ENCODE measurements at regions not wholly inside any gene's neighbourhood (a gene's known extent, or its start where the extent isn't known, plus 50 kb on each side); places are given as distances from the start of the nearest gene placed in this dataset.
"Not testable (repeated sequence)": the region's sequence is repeated elsewhere in the genome, so short reads cannot be mapped to it uniquely, and the experiment has no call there.

DNA sequence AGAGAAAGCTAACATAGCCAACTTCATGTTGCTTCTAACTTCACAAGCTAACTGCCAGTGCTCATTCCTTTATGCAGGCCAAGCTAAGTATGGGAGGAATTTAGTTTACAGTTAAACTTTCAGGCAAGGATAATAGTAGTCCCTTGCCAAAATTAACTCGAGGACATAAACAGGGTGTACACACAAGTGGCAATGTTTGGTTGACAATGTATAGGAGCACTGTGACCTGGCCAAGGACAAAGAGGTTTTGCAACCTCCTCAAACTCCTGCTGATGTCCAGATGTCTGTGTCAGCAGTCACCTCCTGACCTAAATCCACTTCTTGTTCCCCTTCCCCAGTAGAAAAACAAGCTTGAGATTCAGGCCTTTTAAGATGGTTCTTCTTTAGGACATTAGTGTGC is 494.6 kb upstream of the KLF6 start:
- in situ Hi-C loops (cut with MboI; ENCODE audit: low sequenced_read_pairs): no loop called here

DNA sequence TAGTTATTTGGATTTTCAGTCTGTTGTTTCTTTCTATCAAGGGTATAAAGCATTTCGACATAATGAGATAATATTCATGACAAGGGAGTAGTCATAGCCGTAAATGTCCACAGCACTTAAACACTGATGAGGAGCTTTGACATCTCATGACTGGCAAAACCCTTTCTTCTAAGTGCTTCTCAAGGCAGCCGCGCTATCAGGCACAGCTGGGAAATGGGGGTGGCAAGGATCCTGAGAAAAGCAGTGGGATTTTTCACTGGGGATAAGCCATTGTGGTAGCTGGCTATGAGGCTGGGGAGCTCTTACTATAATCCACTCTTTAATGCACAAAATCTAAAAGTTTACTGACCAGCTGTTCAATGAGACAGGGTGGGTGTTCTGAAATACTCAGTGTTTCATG is 493.2 kb upstream of the KLF6 start:
- in situ Hi-C loops (cut with MboI; ENCODE audit: low sequenced_read_pairs): no loop called here

DNA sequence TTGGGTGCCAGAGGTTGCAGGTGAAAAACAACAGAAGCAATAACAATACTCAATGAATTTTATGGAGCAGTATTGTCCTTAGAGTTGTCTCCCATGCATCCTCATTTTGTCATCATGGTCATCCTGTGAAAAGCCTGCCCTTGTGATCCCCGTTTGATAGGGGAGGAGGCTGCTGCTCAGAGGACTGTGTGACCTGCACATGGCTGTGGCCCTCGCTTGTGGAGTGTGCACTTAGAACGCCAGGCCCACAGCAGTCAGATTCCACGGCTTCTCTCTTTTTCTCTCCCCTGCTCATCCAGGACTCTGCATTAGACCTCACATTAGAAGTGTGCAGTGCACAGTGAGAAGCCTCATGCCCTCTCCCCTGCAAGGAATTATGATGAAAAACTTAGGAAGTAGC is 491.1 kb upstream of the KLF6 start:
- in situ Hi-C loops (cut with MboI; ENCODE audit: low sequenced_read_pairs): no loop called here

DNA sequence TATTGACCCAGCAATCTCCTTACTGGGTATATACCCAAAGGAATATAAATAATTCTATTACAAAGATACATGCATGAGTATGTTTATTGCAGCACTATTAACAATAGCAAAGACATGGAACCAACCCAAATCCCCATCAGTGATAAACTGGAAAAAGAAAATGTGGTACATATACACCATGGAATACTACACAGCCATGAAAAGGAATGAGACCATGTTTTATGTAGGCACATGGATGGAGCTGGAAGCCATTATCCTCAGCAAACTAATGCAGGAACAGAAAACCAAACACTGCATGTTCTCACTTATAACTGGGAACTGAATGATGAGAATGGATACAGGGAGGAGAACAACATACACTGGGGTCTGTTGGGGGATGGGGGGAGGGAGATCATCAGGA is 489.7 kb upstream of the KLF6 start:
- in situ Hi-C loops (cut with MboI; ENCODE audit: low sequenced_read_pairs): not testable (repeated sequence)

DNA sequence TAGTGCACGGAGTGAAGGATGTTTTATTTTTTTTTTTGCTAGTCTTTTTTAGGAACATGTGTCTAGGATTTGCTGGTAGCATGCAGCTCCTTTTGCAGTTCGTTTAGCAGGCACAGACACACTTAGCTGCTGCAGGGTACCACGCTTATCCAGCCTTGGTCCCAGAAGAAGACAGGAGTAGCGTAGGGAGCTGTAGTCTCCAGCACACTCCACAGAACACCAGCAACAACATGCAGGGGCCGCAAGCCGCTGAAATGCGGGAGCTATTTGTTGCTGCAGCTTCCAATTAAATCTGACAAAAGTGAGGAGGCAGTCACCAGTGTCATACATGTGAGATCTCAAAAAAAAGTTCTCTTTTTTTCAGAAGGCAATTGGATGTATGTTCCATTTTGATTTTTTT is 486.2 kb upstream of the KLF6 start:
- in situ Hi-C loops (cut with MboI; ENCODE audit: low sequenced_read_pairs): no loop called here

DNA sequence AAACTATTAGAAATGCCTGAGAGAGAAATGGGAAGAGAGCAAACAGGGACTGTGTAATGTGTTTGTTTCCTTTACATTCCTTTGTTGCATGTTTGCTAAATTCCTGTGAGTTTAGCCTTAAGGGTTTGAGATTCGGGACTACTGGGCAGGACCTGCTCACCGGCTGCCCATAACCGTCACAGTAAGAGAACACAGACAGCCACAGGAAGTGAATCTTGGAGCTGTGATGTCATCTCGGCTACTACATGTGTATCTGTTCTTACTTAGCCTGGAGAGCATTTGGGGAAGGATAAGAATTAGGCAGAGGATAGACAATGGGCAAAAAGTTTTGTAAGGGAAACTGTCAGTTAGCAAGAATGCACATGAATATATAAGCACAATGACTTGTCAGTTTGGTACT is 485.1 kb upstream of the KLF6 start:
- in situ Hi-C loops (cut with MboI; ENCODE audit: low sequenced_read_pairs): no loop called here

DNA sequence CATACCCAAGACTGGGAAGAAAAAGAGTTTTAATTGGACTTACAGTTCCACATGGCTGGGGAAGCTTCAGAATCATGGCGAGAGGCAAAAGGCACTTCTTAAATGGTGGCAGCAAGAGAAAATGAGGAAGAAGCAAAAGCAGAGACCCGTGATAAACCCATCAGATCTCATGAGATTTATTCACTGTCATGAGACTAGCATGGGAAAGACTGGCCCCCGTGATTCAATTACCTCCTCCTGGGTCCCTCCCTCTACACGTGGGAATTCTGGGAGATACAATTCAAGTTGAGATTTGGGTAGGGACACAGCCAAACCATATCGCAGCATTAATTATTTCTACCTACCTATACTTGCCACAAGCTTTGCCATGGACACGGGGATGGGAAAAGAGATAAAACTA is 483.5 kb upstream of the KLF6 start:
- in situ Hi-C loops (cut with MboI; ENCODE audit: low sequenced_read_pairs): not testable (repeated sequence)

DNA sequence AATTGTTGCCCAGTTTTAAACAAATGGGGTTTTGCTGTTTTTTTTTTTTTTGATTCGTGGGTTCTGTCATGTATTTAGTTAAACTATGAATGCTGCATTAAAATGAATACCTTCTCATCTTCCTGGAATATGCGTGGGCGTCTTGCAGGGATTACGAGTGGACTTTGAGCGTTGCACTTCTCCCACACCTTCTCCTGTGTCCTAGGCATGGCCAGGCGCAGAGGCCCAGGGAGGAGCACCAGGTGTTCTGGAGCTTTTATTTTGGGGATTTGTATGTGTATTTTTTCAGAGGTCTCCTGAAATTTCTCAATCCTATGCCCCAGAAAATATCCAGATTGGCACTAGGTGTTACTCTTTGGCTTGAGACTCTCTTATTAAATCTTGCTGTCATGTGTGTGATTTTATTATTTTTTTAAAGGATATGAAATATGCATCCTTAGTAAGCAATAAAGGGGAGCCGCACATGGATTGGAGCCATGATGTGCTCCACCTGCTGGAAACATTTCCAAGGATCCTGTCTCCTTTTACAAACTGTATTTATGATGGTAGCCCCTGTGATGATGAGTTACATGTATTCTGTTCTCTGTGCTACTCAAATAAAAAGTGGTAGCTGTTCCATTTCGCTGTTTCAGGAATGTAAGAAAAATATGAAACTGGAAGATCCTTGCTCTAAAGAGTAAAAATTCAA is 482.2 kb upstream of the KLF6 start:
- in situ Hi-C loops (cut with MboI; ENCODE audit: low sequenced_read_pairs): no loop called here

DNA sequence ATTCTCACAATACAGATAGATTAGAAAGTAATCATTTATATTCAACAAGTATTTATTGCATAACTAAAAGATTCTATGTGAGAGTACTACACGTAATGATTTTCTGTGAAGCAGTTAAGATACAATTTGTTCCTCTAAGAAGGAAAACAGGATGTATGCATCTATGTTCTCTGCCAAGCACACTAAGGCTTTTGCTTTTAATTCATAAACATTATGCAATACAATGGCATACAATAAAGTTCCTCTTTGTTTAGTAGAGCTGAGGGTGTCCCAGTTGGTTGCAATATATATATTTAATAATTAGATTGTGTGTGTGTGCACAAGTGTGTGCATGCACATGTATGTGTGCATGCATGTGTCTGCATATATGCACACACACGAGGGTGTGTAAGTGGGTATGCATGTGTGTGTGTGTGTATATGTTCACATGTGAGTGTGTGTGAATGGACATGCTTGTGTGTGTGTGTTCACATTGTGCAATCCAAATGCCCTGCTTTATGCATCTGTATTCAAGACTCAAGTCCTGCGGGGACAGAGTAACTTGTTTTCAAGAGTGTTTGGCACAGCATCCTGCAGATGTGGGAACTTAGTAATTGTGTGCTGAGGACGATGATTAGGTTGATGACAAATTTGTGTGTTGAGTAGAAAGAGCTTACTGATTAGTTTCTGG is 481.5 kb upstream of the KLF6 start:
- in situ Hi-C loops (cut with MboI; ENCODE audit: low sequenced_read_pairs): no loop called here

DNA sequence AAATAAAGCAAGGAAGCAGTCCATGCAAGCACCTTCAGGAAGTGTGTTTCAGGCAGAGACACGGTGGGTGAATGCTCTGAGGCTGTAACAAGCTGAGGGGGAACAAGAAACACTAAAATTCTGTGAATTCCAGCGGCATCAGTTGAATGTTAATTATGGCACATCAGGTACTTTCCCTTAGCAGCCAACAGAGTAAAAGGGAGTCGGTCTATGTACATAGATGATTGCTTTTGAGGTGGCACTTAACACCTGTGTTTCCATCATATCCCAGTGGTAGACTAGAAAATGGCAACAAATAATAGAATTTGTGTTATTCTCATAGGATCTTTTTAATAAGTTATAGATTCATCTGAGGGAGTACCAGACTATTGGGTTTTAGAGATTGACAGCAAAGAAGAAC is 481.0 kb upstream of the KLF6 start:
- in situ Hi-C loops (cut with MboI; ENCODE audit: low sequenced_read_pairs): no loop called here

DNA sequence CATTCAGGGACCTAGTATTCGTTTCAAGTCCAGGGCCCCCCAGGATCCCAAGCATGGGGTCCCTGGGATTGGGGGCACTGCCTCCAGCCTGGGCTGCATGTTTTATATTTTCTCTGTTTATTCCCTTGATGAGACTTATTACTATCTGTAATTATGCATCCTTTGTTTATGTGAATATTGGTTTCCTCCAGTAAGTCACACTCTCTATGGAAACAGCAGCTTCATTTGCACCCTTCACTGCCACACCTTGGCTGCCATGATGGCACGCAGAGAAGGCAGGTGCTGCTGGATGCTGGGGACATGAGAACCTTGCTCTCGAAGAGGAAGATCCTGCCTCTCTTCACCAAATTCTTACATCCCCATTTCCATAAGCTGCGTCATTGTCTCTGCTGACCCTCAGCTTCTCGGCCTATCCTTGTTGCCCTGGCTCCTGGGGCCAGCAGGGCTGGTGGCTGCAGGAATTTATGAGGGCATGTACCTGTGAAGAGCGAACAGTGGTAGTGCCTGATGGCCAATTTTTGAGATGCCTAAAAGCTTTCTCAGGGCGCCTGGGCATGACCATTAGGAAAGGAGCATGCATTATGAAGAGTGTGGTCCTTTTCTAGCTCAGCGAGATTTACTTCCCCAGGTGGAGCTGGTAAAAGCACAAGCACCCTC is 479.3 kb upstream of the KLF6 start:
- in situ Hi-C loops (cut with MboI; ENCODE audit: low sequenced_read_pairs): no loop called here

DNA sequence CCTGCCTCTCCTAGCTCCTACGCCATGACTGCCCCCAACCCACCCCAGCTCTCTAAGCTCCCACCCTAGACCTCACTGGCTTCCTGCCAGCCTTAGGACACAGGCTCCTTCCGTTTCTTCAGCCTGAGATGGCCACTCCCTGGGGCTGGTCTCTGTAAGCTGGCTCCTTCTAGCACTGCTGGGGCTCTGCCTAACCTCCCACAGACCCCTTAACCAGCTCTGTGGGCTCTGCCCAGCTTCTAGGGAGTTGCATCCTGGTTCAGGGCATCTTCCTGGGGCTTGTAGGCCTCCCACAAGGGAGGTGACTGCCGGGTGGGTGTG is 478.6 kb upstream of the KLF6 start:
- in situ Hi-C loops (cut with MboI; ENCODE audit: low sequenced_read_pairs): no loop called here

DNA sequence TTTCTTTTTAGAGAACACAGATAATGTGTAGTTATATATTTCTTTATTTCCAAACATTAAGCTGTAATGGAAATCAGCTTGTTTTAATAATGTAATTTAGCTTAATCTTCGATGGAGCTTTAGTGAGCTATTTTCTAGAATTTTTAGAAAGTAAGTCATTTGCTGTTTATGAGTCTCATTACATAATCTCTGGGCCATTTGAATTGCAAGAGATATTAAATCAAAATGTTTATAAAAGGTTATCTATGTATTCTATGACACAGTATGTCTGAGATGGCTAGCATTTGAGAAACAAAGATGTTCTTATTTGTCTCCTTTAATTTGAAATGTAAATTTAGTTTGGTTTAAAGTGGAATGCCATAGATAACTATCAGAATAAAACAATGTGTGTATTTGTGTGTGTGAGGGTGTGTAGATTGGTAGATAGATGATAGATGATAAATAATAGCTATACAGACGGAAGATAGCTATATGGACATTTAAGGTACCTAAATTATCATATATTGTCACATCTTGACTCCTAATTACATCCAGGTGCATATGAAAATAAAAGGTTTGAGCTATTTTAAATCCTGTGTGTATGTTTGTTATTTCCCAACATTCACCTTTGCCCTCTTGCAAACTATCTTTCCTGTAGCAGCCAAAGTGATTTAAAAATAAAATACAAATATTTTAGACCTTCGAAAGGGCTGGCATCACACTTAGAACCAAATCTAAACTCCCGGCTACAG is 478.0 kb upstream of the KLF6 start:
- in situ Hi-C loops (cut with MboI; ENCODE audit: low sequenced_read_pairs): no loop called here

DNA sequence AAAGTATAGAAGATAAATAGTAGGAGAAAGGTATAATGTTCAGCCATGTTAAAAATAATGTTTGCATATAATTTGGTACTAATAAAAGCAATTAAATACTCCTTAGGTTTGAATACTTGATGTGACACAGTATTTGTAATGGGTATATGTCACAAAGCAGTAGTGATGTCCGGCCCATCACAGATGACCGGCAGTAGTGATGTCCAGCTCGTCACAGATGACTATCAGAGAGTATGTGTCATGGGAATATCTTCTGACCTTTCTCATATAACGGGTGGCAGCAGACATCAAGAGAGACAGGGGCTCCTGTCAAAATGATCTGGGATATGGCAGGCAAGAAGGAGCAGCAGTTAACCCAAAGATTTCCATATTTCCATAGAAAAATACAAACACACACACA is 477.4 kb upstream of the KLF6 start:
- in situ Hi-C loops (cut with MboI; ENCODE audit: low sequenced_read_pairs): no loop called here

DNA sequence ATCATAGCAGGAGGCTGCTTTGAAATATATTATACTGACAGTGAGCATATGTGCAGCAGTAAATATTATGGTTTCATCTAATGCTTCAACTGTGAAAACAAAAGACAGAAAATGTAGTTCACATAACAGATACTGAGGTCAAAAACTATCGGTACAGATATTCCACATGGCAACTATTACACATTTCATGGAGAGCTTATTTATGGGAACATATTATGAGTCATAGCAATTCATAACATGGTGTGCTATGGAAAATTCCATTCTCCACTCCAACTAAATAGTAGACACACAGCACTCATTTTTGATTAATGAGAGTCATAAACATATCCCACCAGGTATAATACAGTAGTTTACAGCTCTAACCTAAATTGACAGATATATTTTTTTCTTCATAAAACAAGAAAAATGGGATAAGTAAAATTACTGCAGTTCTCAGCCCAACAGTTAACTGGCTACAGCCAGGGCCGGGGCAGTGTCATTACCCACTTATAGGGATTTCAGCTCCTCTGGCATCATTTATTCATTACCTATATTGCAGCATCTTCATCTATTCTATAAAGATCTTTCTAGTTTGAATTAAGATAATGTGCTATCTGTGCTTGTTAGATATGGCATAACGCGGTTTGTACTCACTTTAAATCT is 475.6 kb upstream of the KLF6 start:
- in situ Hi-C loops (cut with MboI; ENCODE audit: low sequenced_read_pairs): no loop called here

DNA sequence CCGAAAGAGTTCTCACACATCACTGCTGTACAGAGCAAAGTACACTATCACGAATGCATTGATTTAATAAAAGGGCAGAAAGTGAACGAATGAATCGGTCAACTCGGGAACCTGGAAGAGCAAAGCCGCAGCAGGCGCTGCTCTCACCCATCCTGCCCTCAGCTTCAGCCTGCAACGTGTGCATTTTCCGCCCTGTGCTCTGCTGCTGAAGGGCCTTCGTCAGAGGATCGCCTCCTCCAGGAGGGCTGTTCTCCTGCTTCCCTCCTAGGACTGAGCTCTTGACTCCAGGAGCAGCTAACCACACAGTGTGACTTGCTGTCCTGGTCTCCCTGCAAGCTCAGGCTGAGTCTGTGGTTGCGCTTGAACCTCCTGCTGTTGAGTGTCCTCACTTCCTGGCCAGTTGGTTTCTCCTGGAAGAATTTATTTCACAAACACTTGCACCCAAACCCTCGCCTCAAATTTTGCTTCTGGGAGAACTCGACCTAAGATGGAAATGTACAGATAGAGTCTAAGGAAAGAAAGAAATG is 473.0 kb upstream of the KLF6 start:
- in situ Hi-C loops (cut with MboI; ENCODE audit: low sequenced_read_pairs): no loop called here

DNA sequence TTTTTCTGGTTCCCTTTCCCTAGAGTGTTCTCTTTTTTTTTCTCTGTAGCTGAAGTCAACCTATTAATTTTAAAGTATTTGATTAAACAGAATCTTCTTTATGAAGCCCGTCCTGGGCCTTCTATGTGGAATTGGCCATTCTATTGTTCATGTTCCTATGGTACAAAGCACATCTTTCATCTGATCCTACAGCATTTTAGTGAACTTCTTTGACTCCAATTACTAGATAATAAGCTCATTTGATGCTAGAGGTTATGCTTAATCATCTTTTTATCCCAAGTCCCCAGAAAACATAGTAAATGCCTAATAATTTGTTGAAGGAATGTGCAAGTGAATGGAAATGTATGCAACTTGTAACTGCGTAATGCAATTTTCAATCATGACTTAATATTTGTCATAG is 472.0 kb upstream of the KLF6 start:
- in situ Hi-C loops (cut with MboI; ENCODE audit: low sequenced_read_pairs): no loop called here

DNA sequence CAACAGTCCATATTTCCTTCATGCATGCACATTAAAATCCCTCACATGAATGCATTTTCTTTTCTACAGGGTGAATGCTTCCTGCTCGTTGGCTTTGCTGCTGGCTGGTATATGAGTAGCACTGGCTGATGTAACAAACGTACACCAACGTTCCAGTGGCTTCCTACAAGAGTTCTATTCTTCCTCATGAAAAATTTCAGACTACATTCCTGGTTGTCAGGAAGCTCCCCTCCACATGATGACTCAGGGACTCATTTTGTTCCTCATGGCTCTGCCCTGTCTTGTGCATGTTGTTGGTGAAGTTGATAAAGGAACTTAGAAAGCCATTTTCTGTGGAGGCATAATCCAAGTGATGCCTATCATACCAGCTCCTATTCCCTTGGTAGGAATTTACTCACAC is 470.7 kb upstream of the KLF6 start:
- in situ Hi-C loops (cut with MboI; ENCODE audit: low sequenced_read_pairs): no loop called here

DNA sequence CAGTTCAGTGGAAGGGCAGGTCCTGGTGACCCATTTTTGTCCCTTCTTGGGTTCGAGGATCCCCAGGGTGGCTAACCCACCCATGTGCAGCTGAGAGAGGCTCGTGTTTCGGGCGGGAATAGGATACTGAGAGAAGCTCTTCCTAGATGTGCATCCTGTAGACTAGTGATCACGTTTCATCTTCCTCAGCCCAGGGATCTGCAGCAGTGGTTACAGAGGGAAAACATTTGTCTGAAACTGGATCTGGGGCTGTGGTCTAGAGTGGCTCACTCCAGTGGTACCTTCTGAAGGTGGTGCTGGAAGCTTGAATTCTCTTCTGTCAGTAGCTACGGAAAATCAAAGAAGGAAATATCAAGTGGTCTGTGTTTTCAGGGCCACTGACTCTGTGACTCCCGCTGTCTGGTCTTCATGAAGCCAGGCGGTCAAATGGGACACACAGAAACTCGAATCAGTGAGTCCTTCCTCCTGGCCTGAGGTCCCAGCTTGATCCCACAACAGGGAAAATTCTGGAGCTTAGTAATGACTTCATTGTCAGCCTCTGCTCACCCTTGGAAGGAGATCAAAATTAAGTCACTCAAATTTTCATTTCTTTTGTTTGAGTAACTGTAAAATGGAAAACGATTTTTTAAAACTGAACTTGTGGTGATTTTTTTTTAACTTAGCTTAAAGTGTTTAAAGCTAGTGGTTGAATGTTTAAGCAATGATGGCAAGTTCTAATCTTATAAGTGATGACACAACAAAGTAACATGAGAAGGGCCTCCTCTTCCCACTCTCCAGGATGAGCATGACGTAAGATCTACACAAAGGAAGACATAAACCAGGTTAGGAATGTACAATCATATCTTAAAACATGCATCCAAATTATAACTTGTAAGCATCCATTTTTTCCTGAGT is 469.3 kb upstream of the KLF6 start:
- in situ Hi-C loops (cut with MboI; ENCODE audit: low sequenced_read_pairs): no loop called here

DNA sequence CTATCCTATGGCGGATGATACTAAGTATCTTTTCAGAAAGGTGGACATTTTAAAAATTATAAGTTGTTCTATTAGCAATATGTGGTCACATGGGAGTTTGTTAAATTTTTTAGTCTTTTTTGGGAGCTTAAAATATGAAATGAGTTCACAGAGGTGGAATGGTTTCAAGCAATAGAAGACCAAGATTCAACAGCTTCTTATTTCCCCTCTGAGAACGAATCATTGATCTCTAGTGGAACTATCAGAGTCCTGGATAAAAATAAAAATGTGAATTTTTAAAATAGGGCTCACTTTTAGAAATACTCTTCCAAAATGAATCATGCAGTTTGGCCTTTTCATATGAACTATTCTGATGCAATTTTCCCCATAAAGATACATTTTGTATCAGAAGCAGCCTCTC is 467.7 kb upstream of the KLF6 start:
- in situ Hi-C loops (cut with MboI; ENCODE audit: low sequenced_read_pairs): no loop called here

All from HL-60/S4 treated with phorbol 12-myristate 13-acetate at 8.2 ng/mL for 4 days and 3 days (cell line).